Endothelial cell of umbilical vein (primary cell): ENCODE measurements at regions not wholly inside any gene's neighbourhood (a gene's known extent, or its start where the extent isn't known, plus 50 kb on each side); places are given as distances from the start of the nearest gene placed in this dataset.

Experiments
- BruUV-seq: library from RNA; stranded (reverse); fragments of 400-500 nt; replicated peaks from 2 replicates; lab custom pipeline; 2021; lab: Mats Ljungman, UMichigan
- CTCF ChIA-PET: fragments of 300-600, 350-600 bp; sonication (Branson Sonifier 250); formaldehyde crosslinking; loops from one replicate; lab custom pipeline; 2021; ENCODE audit warnings: antibody characterized with exemption, inconsistent platforms; lab: Charles Lee
- POLR2A ChIA-PET: fragments of 300-600, 350-600 bp; sonication (Branson Sonifier 250); formaldehyde crosslinking; loops from one replicate; lab custom pipeline; 2021; ENCODE audit warnings: antibody characterized with exemption, inconsistent platforms; lab: Charles Lee
- DNase-seq: peaks from one replicate; pipeline ENCODE4 v3.0.0-alpha.2; 2011; ENCODE audit warnings: low read depth, low spot score
- FAIRE-seq: peaks from 2 replicates; lab custom pipeline; 2011; peaks lifted over from hg19 to GRCh38; lab: Jason Lieb, UNC
- H2AFZ ChIP-seq: 2 replicates; pipeline ENCODE4 v1.6.0; 2012; ENCODE audit warnings: low read depth, low read length, control low read depth, inconsistent platforms
- H3K27ac ChIP-seq: 2 replicates; pipeline ENCODE4 v1.5.1; 2011; ENCODE audit warnings: low read depth, mild to moderate bottlenecking, control low read depth, low read length, moderate library complexity; ENCODE audit not compliant: insufficient read depth
- H3K27me3 ChIP-seq, 2 experiments: 2 replicates each; pipeline versions ENCODE4 v1.6.0 to v1.6.1; 2011; ENCODE audit warnings: low read length in 2 of 2, mixed read lengths in 1 of 2; ENCODE audit not compliant: control insufficient read depth in 2 of 2, insufficient read depth in 2 of 2
- H3K36me3 ChIP-seq, 2 experiments: 2 replicates in 1 of 2; 3 replicates in 1 of 2; pipeline ENCODE4 v1.5.1; 2011; ENCODE audit warnings: low read length in 2 of 2, mild to moderate bottlenecking in 1 of 2, moderate library complexity in 1 of 2; ENCODE audit not compliant: control insufficient read depth in 2 of 2, insufficient read depth in 2 of 2; ENCODE audit errors: extremely low read depth in 1 of 2
- H3K4me1 ChIP-seq: 3 replicates; pipeline ENCODE4 v1.5.1; 2011; ENCODE audit warnings: mild to moderate bottlenecking, low read length; ENCODE audit not compliant: control insufficient read depth, insufficient read depth; ENCODE audit errors: extremely low read depth
- H3K4me2 ChIP-seq: 2 replicates; pipeline ENCODE4 v1.6.1; 2011; ENCODE audit warnings: low read length, control low read depth, mixed read lengths; ENCODE audit not compliant: insufficient read depth
- H3K4me3 ChIP-seq, 3 experiments: fragments of 200-600 bp in 1 of 3; sonication (generic), shearing (Covaris generic) in 1 of 3; replicated peaks in 1 of 3; 2 replicates each; pipeline ENCODE4 v1.5.1; 2011 to 2016; ENCODE audit warnings: control low read depth in 3 of 3, low read length in 3 of 3, mild to moderate bottlenecking in 2 of 3, inconsistent platforms in 1 of 3, low read depth in 1 of 3, moderate library complexity in 1 of 3; ENCODE audit not compliant: insufficient read depth in 1 of 3
- H3K79me2 ChIP-seq: 2 replicates; pipeline ENCODE4 v1.6.0; 2012; ENCODE audit warnings: low read length, inconsistent platforms; ENCODE audit not compliant: control insufficient read depth, insufficient read depth
- H3K9ac ChIP-seq: replicated peaks from 2 replicates; pipeline ENCODE3; 2011; ENCODE audit warnings: low read length, control low read depth; ENCODE audit not compliant: insufficient read depth; ENCODE audit errors: extremely low read depth
- H3K9me1 ChIP-seq: replicated peaks from 3 replicates; pipeline ENCODE4 v1.6.0; 2011; ENCODE audit warnings: mild to moderate bottlenecking, low read length; ENCODE audit not compliant: control insufficient read depth, insufficient read depth; ENCODE audit errors: extremely low read depth
- H3K9me3 ChIP-seq: replicated peaks from 2 replicates; pipeline ENCODE4 v1.5.1; 2012; ENCODE audit warnings: low read length, inconsistent platforms; ENCODE audit not compliant: control insufficient read depth, insufficient read depth
- H4K20me1 ChIP-seq: replicated peaks from 2 replicates; pipeline ENCODE3; 2011; ENCODE audit warnings: mild to moderate bottlenecking, low read length; ENCODE audit not compliant: control insufficient read depth, insufficient read depth; ENCODE audit errors: extremely low read depth
- EZH2 ChIP-seq: IDR thresholded peaks from 2 replicates; pipeline ENCODE4 v1.6.1; 2012; ENCODE audit warnings: borderline replicate concordance, low read depth, mild to moderate bottlenecking, moderate library complexity, low read length, inconsistent platforms; ENCODE audit not compliant: severe bottlenecking
- FOS ChIP-seq: IDR thresholded peaks from 2 replicates; pipeline ENCODE4 v1.6.1; 2011; ENCODE audit warnings: mild to moderate bottlenecking, low read length, moderate library complexity, borderline replicate concordance; ENCODE audit not compliant: insufficient read depth
- GATA2 ChIP-seq: IDR thresholded peaks from 2 replicates; pipeline ENCODE4 v1.7.0; 2011; ENCODE audit warnings: low read depth, mild to moderate bottlenecking, moderate library complexity, mixed read lengths, low read length; ENCODE audit not compliant: insufficient read length, insufficient read depth
- JUN ChIP-seq: IDR thresholded peaks from 2 replicates; pipeline ENCODE4 v1.6.1; 2011; ENCODE audit warnings: borderline replicate concordance, low read depth; ENCODE audit not compliant: insufficient read length, insufficient read depth
- MYC ChIP-seq: IDR thresholded peaks from one replicate; pipeline ENCODE4 v1.6.1; 2011; ENCODE audit warnings: mild to moderate bottlenecking, low read depth, low read length
- POLR2A ChIP-seq: IDR thresholded peaks from 2 replicates; pipeline ENCODE4 v1.6.1; 2012; ENCODE audit warnings: low read depth, mild to moderate bottlenecking, control low read depth, low read length
- POLR2AphosphoS5 ChIP-seq: IDR thresholded peaks from 2 replicates; pipeline ENCODE4 v1.6.1; 2012; ENCODE audit warnings: low read depth, mild to moderate bottlenecking, control low read depth, low read length, moderate library complexity; ENCODE audit not compliant: insufficient read depth
- dilution Hi-C: fragments of 300-500 bp; cut with MboI; formaldehyde crosslinking; loops from one replicate; pipeline ENCODE4 v1.15.0; 2019; ENCODE audit warnings: low sequenced_read_pairs; ENCODE audit not compliant: extremely low pct_ligation_motif_present
- intact Hi-C: fragments of 100-400 bp; cut with micrococcal nuclease; formaldehyde crosslinking; loops from one replicate; pipeline ENCODE4 v1.10.0; 2022
- TF ChIP-seq, protein P1 (sequence below): IDR thresholded peaks from 2 replicates; pipeline ENCODE4 v1.6.1; 2011; ENCODE audit not compliant: insufficient read depth, insufficient read length
- TF ChIP-seq, protein P2 (sequence below), 2 donors: IDR thresholded peaks; 1 replicate in 1 of 2; 2 replicates in 1 of 2; pipeline ENCODE4 v1.5.1; 2011; ENCODE audit warnings: low read length in 2 of 2, mild to moderate bottlenecking in 2 of 2, moderate library complexity in 2 of 2, control low read depth in 1 of 2, inconsistent platforms in 1 of 2, low read depth in 1 of 2; ENCODE audit not compliant: insufficient read depth in 1 of 2; ENCODE audit errors: extremely low read depth in 1 of 2

DNA sequence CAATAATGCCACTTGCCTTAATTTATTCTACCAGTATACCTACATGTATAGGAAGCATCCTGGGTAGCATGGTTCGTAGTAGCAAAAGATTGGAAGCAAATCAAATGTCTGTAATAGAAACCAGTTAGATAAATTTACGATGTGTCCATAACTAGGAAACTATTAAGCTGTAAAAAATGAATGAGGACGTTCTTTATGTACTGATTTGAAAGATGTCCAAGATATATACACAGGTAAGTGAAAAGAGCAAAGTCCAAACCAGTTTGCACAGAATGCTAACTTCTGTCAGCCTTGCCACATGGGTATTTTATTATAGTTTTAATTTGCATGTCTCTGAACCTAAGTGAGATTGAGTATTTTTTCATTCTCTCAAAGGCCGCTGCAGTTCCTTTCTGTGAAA lies 251.8 kb upstream of the IRF2BP2 start:
- H2AFZ ChIP-seq = no peak overlapping the region
- H3K79me2 ChIP-seq = no peaks in the 10 kb centered on the region
- no TSS peak for BruUV-seq
- no peaks in the 10 kb centered on the region for H4K20me1 ChIP-seq
- H3K4me2 ChIP-seq = no peak overlapping the region
- H3K27me3 ChIP-seq = no peaks in the 10 kb centered on the region
- no peak for FAIRE-seq
- H3K36me3 ChIP-seq = no peaks in the 10 kb centered on the region
- CTCF ChIA-PET = interaction anchor here (1.0 to 2.9 kb wide), 3 partner anchors 12 to 222 kb away, joined by 3 to 9 read pairs (median 4); no protein-coding TSS in a partner anchor
- H3K4me1 ChIP-seq = peaks cover 38% of the 10 kb centered on the region
- H3K9me3 ChIP-seq = no peaks in the 10 kb centered on the region
- POLR2A ChIA-PET = no interaction called here
- DNase-seq = no peak
- no peak overlapping the region for H3K9ac ChIP-seq
- intact Hi-C loops (loop anchor here (1.0 to 5.0 kb wide), 7 partner anchors 17 to 251 kb away; partner anchors contain the start of gene IRF2BP2), dilution Hi-C loops (no loop called here)
- H3K9me1 ChIP-seq = no peaks in the 10 kb centered on the region
- no peak for TF ChIP-seq EZH2
- no peak for TF ChIP-seq MYC
- no peak for TF ChIP-seq FOS
- TF ChIP-seq POLR2AphosphoS5 = no peak
- TF ChIP-seq, protein P1, sequence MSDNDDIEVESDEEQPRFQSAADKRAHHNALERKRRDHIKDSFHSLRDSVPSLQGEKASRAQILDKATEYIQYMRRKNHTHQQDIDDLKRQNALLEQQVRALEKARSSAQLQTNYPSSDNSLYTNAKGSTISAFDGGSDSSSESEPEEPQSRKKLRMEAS = no peak
- TF ChIP-seq, protein P2, sequence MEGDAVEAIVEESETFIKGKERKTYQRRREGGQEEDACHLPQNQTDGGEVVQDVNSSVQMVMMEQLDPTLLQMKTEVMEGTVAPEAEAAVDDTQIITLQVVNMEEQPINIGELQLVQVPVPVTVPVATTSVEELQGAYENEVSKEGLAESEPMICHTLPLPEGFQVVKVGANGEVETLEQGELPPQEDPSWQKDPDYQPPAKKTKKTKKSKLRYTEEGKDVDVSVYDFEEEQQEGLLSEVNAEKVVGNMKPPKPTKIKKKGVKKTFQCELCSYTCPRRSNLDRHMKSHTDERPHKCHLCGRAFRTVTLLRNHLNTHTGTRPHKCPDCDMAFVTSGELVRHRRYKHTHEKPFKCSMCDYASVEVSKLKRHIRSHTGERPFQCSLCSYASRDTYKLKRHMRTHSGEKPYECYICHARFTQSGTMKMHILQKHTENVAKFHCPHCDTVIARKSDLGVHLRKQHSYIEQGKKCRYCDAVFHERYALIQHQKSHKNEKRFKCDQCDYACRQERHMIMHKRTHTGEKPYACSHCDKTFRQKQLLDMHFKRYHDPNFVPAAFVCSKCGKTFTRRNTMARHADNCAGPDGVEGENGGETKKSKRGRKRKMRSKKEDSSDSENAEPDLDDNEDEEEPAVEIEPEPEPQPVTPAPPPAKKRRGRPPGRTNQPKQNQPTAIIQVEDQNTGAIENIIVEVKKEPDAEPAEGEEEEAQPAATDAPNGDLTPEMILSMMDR (IDR thresholded peaks at IDR 0.05; ENCODE audit: extremely low read depth in 1 of 2, insufficient read depth in 1 of 2, low read depth in 1 of 2, low read length in 2 of 2) = no peak
- no peak for TF ChIP-seq JUN
- TF ChIP-seq GATA2 = no peak
- TF ChIP-seq POLR2A = no peak
- H3K27ac ChIP-seq = no peak overlapping the region
- no peak overlapping the region for H3K4me3 ChIP-seq
